ENCODE measurements at regions not wholly inside any gene's neighbourhood (a gene's known extent, or its start where the extent isn't known, plus 50 kb on each side); places are given as distances from the start of the nearest gene placed in this dataset.

GRCh38 chr12:91327131-91327530 is 144.5 kb upstream of the DCN start:
- DNase-seq = no peak

GRCh38 chr12:91326058-91327027 is 143.7 kb upstream of the DCN start:
- DNase-seq = peak; percentile 14 to 38

- DNase-seq = no peak
These were observed 138.4 kb upstream of the DCN start for GRCh38 chr12:91320999-91321398.

GRCh38 chr12:91319071-91319760 is 136.6 kb upstream of the DCN start:
- no peak for DNase-seq

GRCh38 chr12:91317306-91317705 is 134.7 kb upstream of the DCN start:
- DNase-seq = no peak

- no peak for DNase-seq
These were observed 134.3 kb upstream of the DCN start for GRCh38 chr12:91316907-91317269.

GRCh38 chr12:91316161-91316906 is 133.7 kb upstream of the DCN start:
- no peak for DNase-seq

GRCh38 chr12:91311081-91311480 is 128.5 kb upstream of the DCN start:
- DNase-seq = no peak

GRCh38 chr12:91309450-91309849 is 126.8 kb upstream of the DCN start:
- DNase-seq = no peak

- DNase-seq = no peak
These were observed 125.5 kb upstream of the DCN start for GRCh38 chr12:91307957-91308670.

- no peak for DNase-seq
These were observed 107.7 kb upstream of the DCN start for GRCh38 chr12:91290354-91290753.

GRCh38 chr12:91289906-91290305 is 107.3 kb upstream of the DCN start:
- DNase-seq = no peak

GRCh38 chr12:91289072-91289471 is 106.5 kb upstream of the DCN start:
- no peak for DNase-seq

- DNase-seq = no peak
These were observed 105.1 kb upstream of the DCN start for GRCh38 chr12:91287753-91288152.

GRCh38 chr12:91278126-91278525 is 95.5 kb upstream of the DCN start:
- no peak for DNase-seq

- DNase-seq = no peak
These were observed 93.9 kb upstream of the DCN start for GRCh38 chr12:91276509-91276908.

- DNase-seq = no peak
These were observed 92.7 kb upstream of the DCN start for GRCh38 chr12:91275321-91275720.

- no peak for DNase-seq
These were observed 92.3 kb upstream of the DCN start for GRCh38 chr12:91274916-91275315.

- DNase-seq = no peak
These were observed 90.9 kb upstream of the DCN start for GRCh38 chr12:91273560-91273959.

- no peak for DNase-seq
These were observed 89.9 kb upstream of the DCN start for GRCh38 chr12:91272461-91273063.

- DNase-seq = no peak
These were observed 88.6 kb upstream of the DCN start for GRCh38 chr12:91271185-91271584.

GRCh38 chr12:91267039-91267438 is 84.4 kb upstream of the DCN start:
- DNase-seq = no peak

All from AML-193 (cell line).